GM20431 (cell line): ENCODE measurements at regions not wholly inside any gene's neighbourhood (a gene's known extent, or its start where the extent isn't known, plus 50 kb on each side); places are given as distances from the start of the nearest gene placed in this dataset.
"Not testable (repeated sequence)": the region's sequence is repeated elsewhere in the genome, so short reads cannot be mapped to it uniquely, and the experiment has no call there.

Experiments
- in situ Hi-C: fragments of 300-500 bp; cut with MseI, MboI; formaldehyde crosslinking; loops from one replicate; pipeline ENCODE4 v1.15.0; 2020; ENCODE audit warnings: low sequenced_read_pairs; ENCODE audit not compliant: unreplicated experiment

- in situ Hi-C loops = no loop called here
These were observed 942.3 kb downstream of the QKI start for GRCh38 chr6:164356814-164357213.

DNA sequence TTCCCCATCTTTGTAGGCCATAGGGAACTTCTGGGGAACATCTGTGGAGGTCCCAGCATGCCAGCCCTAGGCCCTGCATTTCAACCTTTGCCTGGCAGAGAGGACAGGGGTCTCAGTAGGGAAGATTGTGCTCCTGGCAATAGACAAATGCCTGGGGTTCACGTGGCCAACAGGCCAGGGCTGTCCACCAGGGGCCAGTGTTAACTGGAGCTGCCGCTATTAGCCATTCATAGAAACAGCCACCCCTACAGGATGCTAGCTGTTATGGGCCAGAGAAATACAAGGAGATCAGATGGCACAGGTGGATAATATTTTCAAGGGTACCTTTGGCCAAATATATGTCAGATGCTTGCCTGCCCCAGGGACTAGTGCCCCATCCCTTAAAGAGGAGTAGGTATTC is 932.9 kb downstream of the QKI start:
- in situ Hi-C loops = no loop called here

DNA sequence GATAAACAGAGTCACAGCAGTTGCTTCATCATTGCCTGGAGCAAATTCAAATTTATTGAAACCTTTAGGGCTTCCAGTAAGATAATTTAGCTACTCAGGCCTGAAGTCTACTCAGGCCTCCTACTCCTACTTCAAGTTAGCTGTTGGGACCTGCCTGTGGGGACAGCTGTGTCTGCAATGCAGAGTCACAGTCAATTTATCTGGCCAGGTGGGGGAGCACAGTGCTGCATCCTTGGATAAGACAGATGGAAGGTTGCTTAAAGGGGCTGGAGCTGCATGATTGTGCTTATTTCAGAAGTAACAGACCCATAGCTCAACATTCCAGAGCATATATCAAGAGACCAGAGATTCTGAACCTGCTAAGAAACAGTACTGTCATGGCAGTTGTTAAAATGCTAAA is 932.1 kb downstream of the QKI start:
- in situ Hi-C loops = no loop called here

GRCh38 chr6:164345806-164346496 is 931.4 kb downstream of the QKI start:
- in situ Hi-C loops = no loop called here

GRCh38 chr6:164345327-164345726 is 930.8 kb downstream of the QKI start:
- in situ Hi-C loops = no loop called here

GRCh38 chr6:164344801-164345291 is 930.3 kb downstream of the QKI start:
- in situ Hi-C loops = no loop called here

DNA sequence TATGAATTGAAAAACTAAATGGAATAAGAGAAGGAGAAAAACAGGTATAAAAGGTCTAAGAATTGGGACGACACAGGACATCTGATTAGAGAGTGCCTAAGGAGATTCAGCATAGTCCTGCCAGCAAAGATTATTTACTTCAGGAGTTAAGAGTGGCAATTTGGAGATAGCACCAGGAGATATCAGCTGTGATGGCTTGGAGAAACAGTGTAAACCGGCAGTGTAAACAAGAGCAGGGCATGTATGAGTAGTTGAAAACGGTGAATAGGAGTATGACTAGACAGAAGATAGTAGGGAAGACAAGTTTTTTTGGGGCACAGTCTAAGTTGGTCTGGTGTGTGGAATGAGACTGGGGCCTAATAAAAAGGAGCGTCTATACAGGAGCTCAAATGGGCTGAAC is 924.9 kb downstream of the QKI start:
- in situ Hi-C loops = not testable (repeated sequence)

DNA sequence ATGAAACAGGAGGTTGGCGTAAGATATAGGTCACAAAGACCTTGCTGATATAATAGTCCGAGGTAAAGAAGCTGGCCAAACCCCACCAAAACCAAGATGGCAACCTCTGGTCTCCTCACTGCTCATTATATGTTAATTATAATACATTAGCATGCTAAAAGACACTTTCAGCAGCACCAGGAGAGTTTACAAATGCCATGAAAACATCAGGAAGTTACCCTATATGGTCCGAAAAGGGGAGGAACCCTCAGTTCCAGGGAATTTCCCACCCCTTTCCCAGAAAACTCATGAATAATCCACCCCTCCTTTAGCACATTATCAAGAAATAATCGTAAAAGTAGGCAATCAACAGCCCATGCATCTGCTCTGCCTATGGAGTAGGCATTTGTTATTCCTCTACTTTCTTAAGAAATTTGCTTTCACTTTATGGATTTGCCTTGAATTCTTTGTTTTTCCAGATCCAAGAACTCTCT is 923.4 kb downstream of the QKI start:
- in situ Hi-C loops = no loop called here

GRCh38 chr6:164337024-164337924 is 922.8 kb downstream of the QKI start:
- in situ Hi-C loops = no loop called here

DNA sequence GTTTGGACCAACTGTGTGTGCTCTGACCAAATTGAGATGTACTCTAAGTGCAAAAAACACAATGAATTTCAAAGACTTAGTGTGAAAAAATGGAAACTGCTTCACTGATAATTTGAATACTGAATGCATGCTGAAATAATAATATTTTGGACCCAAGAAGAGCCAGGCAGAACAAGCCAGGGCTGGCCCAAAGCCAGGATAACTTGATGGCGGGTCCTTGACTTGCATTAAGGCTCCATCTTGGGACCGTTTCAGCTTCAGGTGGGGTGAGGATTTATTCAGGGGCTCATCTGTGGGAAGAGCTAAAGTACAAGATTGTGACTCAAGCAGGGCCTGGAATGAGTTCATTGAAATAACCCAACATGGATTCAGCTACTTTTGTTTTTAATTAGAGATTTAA is 921.9 kb downstream of the QKI start:
- in situ Hi-C loops = no loop called here

GRCh38 chr6:164331026-164331425 is 916.5 kb downstream of the QKI start:
- in situ Hi-C loops = no loop called here

DNA sequence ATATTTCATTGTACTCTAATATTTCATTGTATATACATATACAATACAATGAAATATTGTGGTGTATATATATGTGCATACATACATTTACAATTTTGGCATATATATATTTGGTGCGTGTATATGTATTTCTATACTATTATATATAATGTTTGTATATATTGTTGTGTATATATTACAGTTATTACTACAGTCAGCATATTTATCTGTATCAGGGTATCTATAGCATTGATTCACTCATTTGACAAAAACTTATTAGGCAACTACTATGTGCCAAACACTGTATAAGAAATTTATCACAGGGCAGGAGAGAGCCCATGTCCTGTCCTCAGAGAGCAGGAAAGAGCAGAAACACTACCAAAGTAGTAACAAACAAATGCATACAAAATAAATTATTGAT is 910.6 kb downstream of the QKI start:
- in situ Hi-C loops = no loop called here

DNA sequence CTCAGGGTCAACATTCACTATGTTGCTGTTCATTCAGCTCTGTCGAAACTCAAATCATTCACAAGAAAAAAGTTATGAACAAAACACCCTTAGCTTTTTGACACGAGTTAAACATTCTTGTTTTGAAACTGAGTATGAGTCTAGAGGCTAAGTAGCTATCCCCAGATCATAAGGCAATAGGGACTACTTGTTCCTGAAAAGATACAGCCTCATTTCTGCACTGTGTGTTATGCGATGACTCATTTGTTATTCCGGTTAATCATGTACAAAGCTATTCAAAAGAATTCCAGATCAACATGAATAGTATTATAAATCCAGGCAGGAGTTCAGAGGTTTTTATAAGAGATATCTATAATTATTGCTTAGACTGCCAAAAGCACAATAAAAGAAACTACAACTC is 908.0 kb downstream of the QKI start:
- in situ Hi-C loops = no loop called here

DNA sequence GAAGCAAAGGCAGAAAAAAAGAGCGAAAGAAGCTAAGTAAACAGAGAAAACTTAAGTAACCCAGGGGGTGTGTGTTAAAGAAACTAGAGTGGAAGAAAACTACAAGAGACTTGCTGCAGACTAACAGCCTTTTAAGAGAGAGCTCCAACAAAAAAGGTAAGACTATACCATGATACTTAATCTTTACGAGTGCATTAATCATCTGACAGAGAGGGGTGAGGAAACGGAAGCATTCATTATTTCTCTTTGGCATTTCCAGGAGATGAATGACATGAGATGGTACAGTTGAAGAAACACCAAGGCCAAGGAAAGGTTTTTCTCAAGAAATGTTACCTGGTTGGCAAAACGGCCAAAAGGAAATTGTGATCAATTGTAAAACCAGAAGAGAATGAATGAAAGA is 906.8 kb downstream of the QKI start:
- in situ Hi-C loops = no loop called here

- in situ Hi-C loops = no loop called here
These were observed 900.9 kb downstream of the QKI start for GRCh38 chr6:164315376-164315775.

GRCh38 chr6:164308339-164308738 is 893.8 kb downstream of the QKI start:
- in situ Hi-C loops = no loop called here

GRCh38 chr6:164303102-164303964 is 888.8 kb downstream of the QKI start:
- in situ Hi-C loops = no loop called here

DNA sequence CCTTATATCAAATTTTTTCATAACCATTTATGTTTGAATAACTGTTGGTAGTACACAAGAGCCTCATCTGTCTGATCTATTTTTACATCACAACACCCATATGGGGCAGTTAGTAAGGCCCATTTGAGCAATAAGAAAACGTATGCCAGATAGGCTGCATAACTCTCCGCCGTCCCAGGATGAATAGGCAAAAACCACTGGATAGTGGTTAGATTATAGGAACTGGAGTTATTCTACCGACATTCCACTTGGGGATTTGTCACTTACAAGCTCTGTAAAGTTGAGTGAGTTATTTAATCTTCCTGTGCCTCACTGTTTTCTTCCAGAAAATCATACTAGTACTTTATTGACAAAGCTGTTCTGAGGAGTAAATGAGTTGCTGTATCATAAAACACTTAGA is 881.9 kb downstream of the QKI start:
- in situ Hi-C loops = no loop called here

GRCh38 chr6:164294047-164294784 is 879.7 kb downstream of the QKI start:
- in situ Hi-C loops = no loop called here

GRCh38 chr6:164291224-164291623 is 876.7 kb downstream of the QKI start:
- in situ Hi-C loops = no loop called here
